ENCODE measurements at regions not wholly inside any gene's neighbourhood (a gene's known extent, or its start where the extent isn't known, plus 50 kb on each side); places are given as distances from the start of the nearest gene placed in this dataset.
A peak's percentile ranks its signal among the peaks of the same experiment; 100 is the strongest.

- no peak for DNase-seq
These were observed 223.8 kb downstream of the HAO1 start for GRCh38 chr20:7716286-7716972.

DNA sequence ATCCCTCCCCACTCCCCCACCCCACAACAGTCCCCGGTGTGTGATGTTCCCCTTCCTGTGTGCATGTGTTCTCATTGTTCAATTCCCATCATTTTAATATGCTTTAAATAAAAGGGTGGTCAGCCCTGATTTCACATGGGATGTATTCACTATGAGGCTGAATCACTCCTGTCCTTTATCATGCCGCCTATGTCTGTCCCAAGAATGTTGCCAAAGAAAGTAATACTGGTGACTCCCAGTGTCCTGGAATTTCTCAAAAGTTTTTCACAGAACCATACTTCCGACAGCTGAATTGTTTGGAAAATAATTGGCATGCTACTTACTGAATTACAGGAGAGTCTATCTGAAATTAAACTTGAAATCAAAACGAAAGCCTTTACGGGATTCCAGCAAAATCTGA, 217.7 kb downstream of the HAO1 start:
- DNase-seq = peak; percentile 20

DNA sequence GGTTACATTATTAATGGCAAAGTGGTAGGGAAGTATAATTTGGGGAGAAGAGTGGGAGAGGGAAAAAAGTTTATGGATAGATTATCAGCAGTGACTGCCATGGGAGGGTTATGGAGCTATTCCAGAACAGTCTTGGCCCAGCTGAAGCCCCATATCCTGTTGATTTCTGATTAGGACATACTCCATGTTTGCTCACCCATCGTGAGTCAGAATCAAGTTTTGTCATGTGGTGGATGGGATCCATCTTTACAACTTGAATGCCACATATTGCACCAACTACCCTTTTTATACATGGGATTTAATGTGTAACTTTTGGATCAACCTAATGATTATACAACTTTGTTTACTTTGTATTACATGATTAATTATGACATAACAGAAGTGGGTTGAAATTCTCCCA, 217.0 kb downstream of the HAO1 start:
- peak; percentile 5 for DNase-seq

DNA sequence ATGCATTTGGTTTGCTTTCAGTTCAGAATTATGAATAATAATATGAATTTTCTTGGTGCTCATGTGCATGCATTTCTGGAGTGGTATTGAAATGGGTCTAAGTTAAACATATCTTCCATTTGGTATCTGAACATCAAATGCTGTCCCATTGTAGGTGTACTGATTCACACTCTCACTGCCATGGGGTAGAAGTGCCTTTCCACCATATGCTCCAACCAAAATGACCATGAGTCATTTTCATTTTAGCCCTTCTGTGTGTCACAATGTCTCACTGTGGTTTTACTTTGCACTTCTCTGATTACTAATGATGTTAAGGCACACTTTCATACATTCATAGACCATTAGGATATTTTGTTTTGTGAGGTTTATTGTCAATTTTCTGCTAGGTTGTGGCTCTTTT, 211.9 kb downstream of the HAO1 start:
- peak; percentile 43 for DNase-seq

DNA sequence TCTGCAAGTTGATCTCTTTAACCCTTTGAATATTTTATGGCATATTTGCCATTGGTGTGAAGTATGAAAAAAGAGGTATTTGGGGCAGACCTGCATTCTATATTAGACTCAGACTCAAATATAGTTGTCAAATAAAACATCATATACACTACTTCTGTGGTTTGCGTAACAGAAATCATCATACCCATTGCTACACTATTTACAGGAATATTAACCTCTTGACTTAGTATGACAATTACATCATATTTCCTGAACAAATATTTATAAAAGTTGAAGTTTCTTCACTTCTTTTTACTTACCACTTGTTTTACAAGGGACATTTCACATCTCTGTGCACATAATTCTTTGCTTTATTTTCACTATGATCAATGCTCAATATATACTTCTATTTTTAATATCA, 206.0 kb downstream of the HAO1 start:
- DNase-seq = no peak

DNA sequence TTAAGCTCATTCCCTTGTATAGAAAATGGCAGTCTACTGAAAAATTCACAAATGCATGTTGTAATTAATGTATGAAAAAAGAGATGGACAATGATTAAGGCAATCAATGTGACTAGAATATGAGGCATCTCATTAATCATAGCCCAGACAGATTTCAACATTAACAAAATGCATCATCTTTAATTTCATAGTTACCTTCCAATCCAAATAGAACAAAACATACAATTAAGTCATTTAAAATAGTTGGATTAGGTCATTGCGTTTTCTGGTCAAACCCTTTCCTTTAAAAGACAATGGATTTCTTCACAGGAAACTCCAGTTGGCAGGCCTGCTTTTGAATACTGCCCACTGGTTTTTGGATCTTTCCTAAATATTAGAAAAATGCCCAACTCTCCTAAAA, 203.9 kb downstream of the HAO1 start:
- DNase-seq = no peak

DNA sequence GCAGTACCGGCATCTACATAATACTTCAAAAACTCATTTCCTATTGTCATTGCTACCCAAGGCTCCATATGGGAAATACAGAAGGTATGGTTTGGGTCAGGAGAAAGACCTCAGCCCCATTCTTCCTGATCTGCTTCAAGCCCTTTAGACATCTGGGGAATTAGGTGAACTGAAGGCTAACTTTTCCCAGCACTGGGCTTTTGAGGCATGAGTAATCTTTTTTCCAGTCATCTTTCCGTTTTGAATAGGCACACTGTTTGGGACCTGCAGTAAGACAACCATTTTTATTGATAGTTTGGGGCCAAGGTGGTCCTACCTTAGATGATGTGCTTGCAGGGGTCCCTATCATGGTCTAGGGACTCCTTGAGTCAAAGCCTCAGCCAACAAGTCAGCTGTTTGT, 198.4 kb downstream of the HAO1 start:
- no peak for DNase-seq

GRCh38 chr20:7742479-7742878, 197.8 kb downstream of the HAO1 start:
- peak; percentile 26 for DNase-seq

GRCh38 chr20:7744411-7744810, 195.8 kb downstream of the HAO1 start:
- DNase-seq = peak; percentile 66

- no peak for DNase-seq
These were observed 191.6 kb downstream of the HAO1 start for GRCh38 chr20:7748624-7749023.

- DNase-seq = no peak
These were observed 186.2 kb downstream of the HAO1 start for GRCh38 chr20:7754102-7754501.

DNA sequence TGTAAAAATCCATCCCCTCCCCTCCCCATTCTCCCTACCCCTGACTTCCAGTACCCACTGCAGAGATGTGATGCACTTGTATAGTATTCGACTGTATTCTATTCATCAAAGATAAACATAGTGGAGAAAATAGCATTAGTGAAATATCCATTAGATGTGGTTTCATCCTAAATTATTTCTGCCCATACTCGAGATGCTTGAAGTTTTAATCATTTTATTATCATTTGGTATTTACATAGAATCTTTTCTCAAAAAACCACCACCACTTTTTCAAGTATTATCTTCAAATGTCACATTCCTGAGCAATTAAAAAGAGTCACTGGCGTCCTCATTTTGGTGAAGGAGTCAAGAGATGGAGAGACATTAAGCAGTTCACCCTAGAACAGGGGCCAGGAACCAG, 181.9 kb downstream of the HAO1 start:
- peak; percentile 59 for DNase-seq

GRCh38 chr20:7760247-7761031, 179.8 kb downstream of the HAO1 start:
- DNase-seq = peak; percentile 76

GRCh38 chr20:7765221-7765620, 175.0 kb downstream of the HAO1 start:
- DNase-seq = no peak

- DNase-seq = no peak
These were observed 170.2 kb downstream of the HAO1 start for GRCh38 chr20:7770046-7770445.

GRCh38 chr20:7770578-7770977, 169.7 kb downstream of the HAO1 start:
- DNase-seq = no peak

DNA sequence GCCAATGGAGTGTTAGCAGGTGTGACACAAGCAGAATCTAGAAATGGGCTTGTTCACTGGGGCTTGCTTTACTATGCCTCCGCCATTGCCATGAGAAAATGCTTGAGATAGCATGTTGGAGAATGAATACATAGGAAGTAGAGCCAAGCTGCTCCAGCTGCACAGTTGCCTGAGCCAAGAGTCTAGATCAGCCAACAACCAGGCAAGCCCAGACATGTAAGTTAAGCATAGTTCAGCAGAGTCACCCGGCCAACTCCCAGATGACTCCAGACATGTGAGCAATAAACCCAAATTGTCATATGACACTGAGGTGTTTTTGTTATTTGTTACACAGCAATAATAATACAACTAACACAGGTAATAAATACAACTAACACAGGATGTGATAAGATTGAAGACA, 167.9 kb downstream of the HAO1 start:
- no peak for DNase-seq

DNA sequence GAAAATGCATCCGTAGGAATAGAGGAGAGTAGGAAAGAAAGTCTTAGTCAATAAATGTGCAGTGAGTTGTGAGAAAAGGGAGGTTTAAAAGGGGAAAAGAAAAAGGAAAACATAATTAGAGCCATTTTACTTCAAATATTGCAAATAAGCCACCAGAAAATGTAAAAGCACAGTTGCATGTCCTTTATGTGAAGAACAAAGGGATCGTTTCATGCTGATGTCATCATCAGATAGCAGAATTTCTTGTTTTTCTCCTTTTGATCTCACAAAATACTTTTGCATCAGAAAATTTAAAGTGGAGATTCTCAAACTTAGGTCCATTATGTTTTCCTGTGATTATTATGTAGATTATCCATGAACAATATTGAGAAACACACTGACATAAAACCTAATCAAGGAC, 166.7 kb downstream of the HAO1 start:
- no peak for DNase-seq

GRCh38 chr20:7775072-7775471, 165.2 kb downstream of the HAO1 start:
- DNase-seq = peak; percentile 42

GRCh38 chr20:7776148-7776547, 164.1 kb downstream of the HAO1 start:
- no peak for DNase-seq

DNA sequence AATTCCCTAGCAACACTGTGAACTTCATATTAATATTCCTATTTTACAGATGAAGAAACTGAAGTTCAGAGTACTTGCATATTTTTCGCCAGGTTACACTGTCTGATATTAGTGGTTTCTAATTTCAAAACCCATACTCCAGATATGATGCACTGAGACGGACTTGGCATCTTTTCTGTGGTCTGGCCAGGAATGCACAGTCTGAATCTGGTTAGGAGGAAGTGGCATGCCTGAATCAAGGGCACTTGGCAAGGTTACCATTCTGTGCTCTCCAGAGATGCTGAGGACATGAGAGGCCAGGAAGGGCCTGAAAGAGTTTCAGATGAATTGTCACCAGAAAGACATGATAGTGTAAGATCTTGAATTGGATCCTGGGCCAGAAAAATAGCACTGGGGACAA, 150.1 kb downstream of the HAO1 start:
- DNase-seq = peak; percentile 40

- no peak for DNase-seq
These were observed 147.9 kb downstream of the HAO1 start for GRCh38 chr20:7792150-7792869.

DNA sequence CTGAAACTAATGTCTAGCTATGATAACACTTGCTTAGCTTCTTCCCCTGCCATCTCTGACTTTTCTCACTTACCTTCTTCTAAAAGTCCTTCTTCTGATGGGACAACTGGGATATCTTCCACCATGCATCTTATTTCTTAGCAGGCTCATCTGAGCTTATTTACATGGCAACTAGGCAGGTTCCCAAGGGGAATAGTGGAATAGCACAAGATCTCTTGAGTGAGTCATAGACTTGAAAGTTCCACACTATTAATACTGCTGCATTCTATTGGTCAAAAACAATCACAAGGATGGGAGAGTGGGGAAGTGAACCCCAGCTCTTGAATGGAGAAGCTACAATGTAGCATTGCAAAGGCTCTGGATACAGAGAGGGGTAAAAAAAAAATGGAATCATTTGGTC, 142.1 kb downstream of the HAO1 start:
- DNase-seq = peak; percentile 18

DNA sequence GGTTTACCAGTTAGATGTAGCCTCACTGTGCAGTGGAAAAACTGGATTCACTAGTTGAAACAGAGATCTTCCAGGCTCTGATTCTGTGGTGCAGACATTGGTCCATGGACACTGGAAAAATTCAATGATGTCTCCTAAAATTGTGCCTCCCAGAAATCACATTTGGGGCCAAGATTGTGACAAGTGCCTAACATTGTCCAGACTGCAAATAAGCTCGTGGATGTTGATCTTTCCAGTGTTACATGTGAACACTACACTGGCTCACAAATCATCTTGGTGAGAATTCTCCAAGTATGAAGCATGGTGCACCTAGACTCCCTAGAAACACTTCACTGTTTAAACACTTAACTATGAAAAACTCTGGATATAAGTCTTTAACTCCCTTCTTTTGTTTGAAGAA, 140.4 kb downstream of the HAO1 start:
- no peak for DNase-seq
